ENCODE measurements at regions not wholly inside any gene's neighbourhood (a gene's known extent, or its start where the extent isn't known, plus 50 kb on each side); places are given as distances from the start of the nearest gene placed in this dataset.
"Not testable (repeated sequence)": the region's sequence is repeated elsewhere in the genome, so short reads cannot be mapped to it uniquely, and the experiment has no call there.

- no peak for DNase-seq
Observed at GRCh38 chr10:119996944-119997343, 104.4 kb downstream of the SEC23IP start.

GRCh38 chr10:119997429-119997828 is 104.9 kb downstream of the SEC23IP start:
- DNase-seq: no peak

GRCh38 chr10:120002785-120003184 is 110.3 kb downstream of the SEC23IP start:
- no peak for DNase-seq

GRCh38 chr10:120005207-120006201 is 113.0 kb downstream of the SEC23IP start:
- DNase-seq: no peak

GRCh38 chr10:120007261-120007660 is 114.7 kb downstream of the SEC23IP start:
- no peak for DNase-seq

GRCh38 chr10:120011359-120012130 is 119.0 kb downstream of the SEC23IP start:
- DNase-seq: no peak

- no peak for DNase-seq
Observed at GRCh38 chr10:120012131-120012400, 119.5 kb downstream of the SEC23IP start.

- DNase-seq: no peak
Observed at GRCh38 chr10:120012566-120012965, 120.0 kb downstream of the SEC23IP start.

- no peak for DNase-seq
Observed at GRCh38 chr10:120014031-120014430, 121.5 kb downstream of the SEC23IP start.

GRCh38 chr10:120015064-120015463 is 122.5 kb downstream of the SEC23IP start:
- no peak for DNase-seq

GRCh38 chr10:120016906-120017305 is 124.4 kb downstream of the SEC23IP start:
- DNase-seq: no peak

- no peak for DNase-seq
Observed at GRCh38 chr10:120017733-120018417, 125.3 kb downstream of the SEC23IP start.

GRCh38 chr10:120018695-120019094 is 126.2 kb downstream of the SEC23IP start:
- DNase-seq: no peak

- DNase-seq: no peak
Observed at GRCh38 chr10:120019568-120019967, 127.0 kb downstream of the SEC23IP start.

GRCh38 chr10:120022357-120022756 is 129.8 kb downstream of the SEC23IP start:
- no peak for DNase-seq

GRCh38 chr10:120034236-120034635 is 141.7 kb downstream of the SEC23IP start:
- no peak for DNase-seq

GRCh38 chr10:120039046-120039445 is 146.5 kb downstream of the SEC23IP start:
- no peak for DNase-seq

GRCh38 chr10:120039826-120040225 is 147.3 kb downstream of the SEC23IP start:
- DNase-seq: no peak

- DNase-seq: no peak
Observed at GRCh38 chr10:120041807-120042559, 149.5 kb downstream of the SEC23IP start.

- no peak for DNase-seq
Observed at GRCh38 chr10:120042705-120043104, 150.2 kb downstream of the SEC23IP start.

- DNase-seq: not testable (repeated sequence)
Observed at GRCh38 chr10:120047373-120047772, 154.8 kb downstream of the SEC23IP start.

- no peak for DNase-seq
Observed at GRCh38 chr10:120047926-120048325, 155.4 kb downstream of the SEC23IP start.

GRCh38 chr10:120048391-120048790 is 155.9 kb downstream of the SEC23IP start:
- DNase-seq: no peak
